ENCODE measurements at regions not wholly inside any gene's neighbourhood (a gene's known extent, or its start where the extent isn't known, plus 50 kb on each side); places are given as distances from the start of the nearest gene placed in this dataset.
"Not testable (repeated sequence)": the region's sequence is repeated elsewhere in the genome, so short reads cannot be mapped to it uniquely, and the experiment has no call there.

DNA sequence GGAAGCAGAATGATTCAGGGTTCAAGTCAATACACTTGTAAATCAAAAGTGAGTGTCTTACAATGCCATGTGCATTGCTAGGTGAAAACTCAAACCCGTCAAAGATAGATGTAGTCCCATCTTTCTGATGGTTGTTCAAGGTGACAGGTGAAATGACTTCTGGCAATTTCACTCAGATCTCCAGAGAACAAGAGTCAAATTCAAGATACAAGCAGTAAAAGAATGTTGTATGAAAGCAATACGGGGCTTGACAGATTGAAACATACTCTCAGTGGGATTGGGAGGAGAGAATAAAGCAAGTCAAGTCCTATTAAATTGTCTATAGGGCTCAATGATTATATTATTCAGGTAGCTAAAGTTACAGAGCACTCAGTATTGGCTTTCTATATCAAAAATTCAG is 105.1 kb upstream of the ANXA10 start:
- DNase-seq: no peak
- H3K9me3 ChIP-seq: no peaks in the 10 kb centered on the region
- no peak for TF ChIP-seq POLR2A (IDR thresholded peaks at IDR 0.05)
- TF ChIP-seq, protein P1, sequence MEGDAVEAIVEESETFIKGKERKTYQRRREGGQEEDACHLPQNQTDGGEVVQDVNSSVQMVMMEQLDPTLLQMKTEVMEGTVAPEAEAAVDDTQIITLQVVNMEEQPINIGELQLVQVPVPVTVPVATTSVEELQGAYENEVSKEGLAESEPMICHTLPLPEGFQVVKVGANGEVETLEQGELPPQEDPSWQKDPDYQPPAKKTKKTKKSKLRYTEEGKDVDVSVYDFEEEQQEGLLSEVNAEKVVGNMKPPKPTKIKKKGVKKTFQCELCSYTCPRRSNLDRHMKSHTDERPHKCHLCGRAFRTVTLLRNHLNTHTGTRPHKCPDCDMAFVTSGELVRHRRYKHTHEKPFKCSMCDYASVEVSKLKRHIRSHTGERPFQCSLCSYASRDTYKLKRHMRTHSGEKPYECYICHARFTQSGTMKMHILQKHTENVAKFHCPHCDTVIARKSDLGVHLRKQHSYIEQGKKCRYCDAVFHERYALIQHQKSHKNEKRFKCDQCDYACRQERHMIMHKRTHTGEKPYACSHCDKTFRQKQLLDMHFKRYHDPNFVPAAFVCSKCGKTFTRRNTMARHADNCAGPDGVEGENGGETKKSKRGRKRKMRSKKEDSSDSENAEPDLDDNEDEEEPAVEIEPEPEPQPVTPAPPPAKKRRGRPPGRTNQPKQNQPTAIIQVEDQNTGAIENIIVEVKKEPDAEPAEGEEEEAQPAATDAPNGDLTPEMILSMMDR (IDR thresholded peaks at IDR 0.05): no peak
- no peaks in the 10 kb centered on the region for H3K36me3 ChIP-seq
- H3K27me3 ChIP-seq: no peaks in the 10 kb centered on the region
- no peak overlapping the region for H3K27ac ChIP-seq
- no peak overlapping the region for H3K4me3 ChIP-seq
- H3K4me1 ChIP-seq: no peaks in the 10 kb centered on the region

DNA sequence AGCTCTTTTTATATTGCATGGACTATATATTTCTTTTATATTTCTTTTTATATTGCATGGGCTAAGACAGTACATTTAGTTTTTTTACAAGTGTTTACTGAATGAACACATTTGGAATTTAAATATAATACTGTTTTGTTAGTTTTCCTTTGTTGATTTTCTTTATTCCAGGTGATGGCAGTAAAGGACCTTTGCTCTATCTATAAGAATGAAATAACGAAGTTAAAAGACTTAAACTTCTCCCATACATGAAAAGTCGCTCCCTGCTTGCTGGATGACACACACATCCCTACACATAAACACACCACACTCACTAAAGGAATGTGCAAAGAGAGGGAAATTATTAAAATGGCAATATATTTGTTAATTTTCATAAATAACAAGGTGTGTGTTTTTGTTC is 102.5 kb upstream of the ANXA10 start:
- H3K4me1 ChIP-seq: no peaks in the 10 kb centered on the region
- DNase-seq: no peak
- no peaks in the 10 kb centered on the region for H3K36me3 ChIP-seq
- TF ChIP-seq, protein P1 (IDR thresholded peaks at IDR 0.05): no peak
- no peak for TF ChIP-seq POLR2A (IDR thresholded peaks at IDR 0.05)
- no peaks in the 10 kb centered on the region for H3K9me3 ChIP-seq
- no peak overlapping the region for H3K4me3 ChIP-seq
- no peak overlapping the region for H3K27ac ChIP-seq
- H3K27me3 ChIP-seq: no peaks in the 10 kb centered on the region

DNA sequence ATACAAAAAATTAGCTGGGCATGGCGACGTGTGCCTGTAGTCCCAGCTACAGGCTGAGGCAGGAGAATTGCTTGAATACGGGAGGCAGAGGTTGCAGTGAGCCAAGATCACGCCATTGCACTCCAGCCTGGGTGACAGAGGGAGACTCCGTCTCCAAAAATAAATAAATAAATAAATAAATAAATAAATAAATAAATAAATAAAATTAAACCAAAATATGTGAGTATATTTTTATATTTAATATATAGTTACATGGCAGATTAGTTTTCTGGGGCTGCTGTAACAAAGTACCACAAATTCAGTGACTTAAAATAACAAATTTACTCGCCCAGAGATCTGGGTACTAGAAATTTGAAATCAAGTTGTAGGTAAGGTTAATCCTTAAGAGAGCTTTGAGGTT is 84.2 kb upstream of the ANXA10 start:
- H3K27me3 ChIP-seq, H3K9me3 ChIP-seq, H3K4me1 ChIP-seq, H3K27ac ChIP-seq, H3K36me3 ChIP-seq, DNase-seq, H3K4me3 ChIP-seq: not testable (repeated sequence)

DNA sequence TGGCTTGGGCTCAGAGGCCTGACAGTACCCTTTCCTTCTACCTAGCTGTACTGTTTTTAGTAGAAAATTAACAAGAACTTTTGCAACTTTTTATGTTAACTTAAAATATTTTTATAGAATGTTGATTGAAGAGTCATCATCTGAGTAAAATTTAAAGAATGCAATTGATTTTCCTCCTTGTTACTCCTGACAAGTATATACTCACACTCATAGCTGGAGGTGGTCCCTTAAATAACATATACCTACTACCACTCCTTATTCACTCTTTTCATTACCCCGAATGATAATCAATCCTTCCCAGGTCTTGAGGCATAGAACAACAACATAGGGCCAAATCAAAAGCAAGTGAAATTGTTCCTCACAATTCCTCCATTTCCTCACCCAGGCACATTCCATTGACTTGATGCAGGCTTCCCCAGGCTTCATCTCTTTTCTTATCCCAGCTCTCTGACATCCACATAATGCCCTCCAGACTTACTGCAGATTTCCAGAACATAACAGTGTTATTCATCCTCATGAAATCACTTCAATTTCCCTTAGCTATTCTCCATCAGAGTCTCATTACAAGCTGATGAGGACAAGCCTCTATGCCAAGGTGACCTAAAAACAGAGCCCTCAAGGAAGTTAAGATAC is 73.2 kb upstream of the ANXA10 start:
- H3K36me3 ChIP-seq: no peaks in the 10 kb centered on the region
- TF ChIP-seq, protein P1 (IDR thresholded peaks at IDR 0.05): no peak
- no peak for TF ChIP-seq POLR2A (IDR thresholded peaks at IDR 0.05)
- no peak for DNase-seq
- no peaks in the 10 kb centered on the region for H3K9me3 ChIP-seq
- no peak overlapping the region for H3K27ac ChIP-seq
- H3K4me1 ChIP-seq: no peaks in the 10 kb centered on the region
- H3K4me3 ChIP-seq: no peak overlapping the region
- no peaks in the 10 kb centered on the region for H3K27me3 ChIP-seq

DNA sequence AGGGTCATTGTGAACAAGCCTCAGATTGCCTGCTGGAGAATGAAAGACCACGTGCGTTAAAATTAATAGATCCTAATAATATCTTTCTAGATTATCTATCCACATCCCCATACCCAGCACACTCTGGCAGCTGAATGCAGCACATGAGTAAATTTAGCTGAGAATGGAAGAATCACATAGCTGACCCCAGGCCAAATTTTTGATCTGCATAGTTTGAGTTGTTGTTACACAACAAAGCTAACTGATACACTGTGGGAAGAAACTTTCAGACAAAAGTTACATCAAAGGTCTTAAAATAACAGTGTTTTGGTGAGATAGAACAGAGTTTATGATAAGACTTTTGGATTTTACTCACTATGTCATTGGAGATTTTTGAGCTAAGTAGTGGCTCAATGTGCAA is 72.4 kb upstream of the ANXA10 start:
- DNase-seq: no peak
- TF ChIP-seq, protein P1 (IDR thresholded peaks at IDR 0.05): no peak
- H3K4me3 ChIP-seq: no peak overlapping the region
- H3K4me1 ChIP-seq: no peaks in the 10 kb centered on the region
- no peak overlapping the region for H3K27ac ChIP-seq
- no peaks in the 10 kb centered on the region for H3K36me3 ChIP-seq
- H3K27me3 ChIP-seq: no peaks in the 10 kb centered on the region
- H3K9me3 ChIP-seq: no peaks in the 10 kb centered on the region

DNA sequence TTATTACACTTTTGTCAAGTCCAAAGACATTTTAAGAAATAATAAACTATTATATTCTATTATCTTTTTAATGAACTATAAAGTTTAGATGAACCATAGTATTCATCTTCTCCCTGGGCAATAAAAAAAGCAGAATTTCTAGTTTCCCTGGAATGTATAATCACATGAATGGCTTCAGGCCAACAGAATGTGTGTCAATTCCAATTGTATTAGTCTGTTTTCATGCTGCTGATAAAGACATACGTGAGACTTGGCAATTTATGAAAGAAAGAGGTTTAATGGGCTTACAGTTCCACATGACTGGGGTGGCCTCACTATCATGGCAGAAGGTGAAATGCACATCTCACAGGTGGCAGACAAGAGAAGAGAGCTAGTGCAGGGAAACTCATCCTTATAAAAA is 70.7 kb upstream of the ANXA10 start:
- DNase-seq: no peak
- Histone ChIP-seq H3K9me3 (no peaks in the 10 kb centered on the region), H3K27me3 (no peaks in the 10 kb centered on the region), H3K27ac (no peak overlapping the region), H3K36me3 (no peaks in the 10 kb centered on the region), H3K4me3 (no peak overlapping the region), H3K4me1 (no peaks in the 10 kb centered on the region)
- TF ChIP-seq, protein P1 (IDR thresholded peaks at IDR 0.05): no peak
- TF ChIP-seq POLR2A (IDR thresholded peaks at IDR 0.05): no peak

All from Peyer's patch (tissue), 4 donors.